Endothelial cell (in vitro differentiated cells): ENCODE measurements at regions not wholly inside any gene's neighbourhood (a gene's known extent, or its start where the extent isn't known, plus 50 kb on each side); places are given as distances from the start of the nearest gene placed in this dataset.

Experiments
- DNase-seq: peaks from one replicate; pipeline ENCODE4 v3.0.0; 2021; ENCODE audit warnings: low spot score
- H3K27ac Mint-ChIP-seq: one replicate; pipeline ENCODE4 v1.8.0; 2021; ENCODE audit warnings: mixed read lengths, inconsistent platforms; ENCODE audit not compliant: unreplicated experiment
- H3K27me3 Mint-ChIP-seq: one replicate; pipeline ENCODE4 v1.8.0; 2021; ENCODE audit warnings: mild to moderate bottlenecking, moderate library complexity, mixed read lengths, inconsistent platforms; ENCODE audit not compliant: unreplicated experiment
- H3K36me3 Mint-ChIP-seq: one replicate; pipeline ENCODE4 v1.8.0; 2021; ENCODE audit warnings: mild to moderate bottlenecking, low read depth, mixed read lengths, inconsistent platforms; ENCODE audit not compliant: unreplicated experiment
- H3K4me1 Mint-ChIP-seq: one replicate; pipeline ENCODE4 v1.8.0; 2021; ENCODE audit warnings: mild to moderate bottlenecking, mixed read lengths, inconsistent platforms; ENCODE audit not compliant: unreplicated experiment
- H3K4me3 Mint-ChIP-seq: one replicate; pipeline ENCODE4 v1.8.0; 2021; ENCODE audit warnings: mild to moderate bottlenecking, mixed read lengths, inconsistent platforms; ENCODE audit not compliant: unreplicated experiment
- H3K9me3 Mint-ChIP-seq: one replicate; pipeline ENCODE4 v1.8.0; 2021; ENCODE audit warnings: mixed read lengths, inconsistent platforms; ENCODE audit not compliant: unreplicated experiment
- TF ChIP-seq, protein P1 (sequence below): fragments of 200-600 bp; sonication (generic); IDR thresholded peaks from one replicate; pipeline ENCODE4 v1.5.0; 2021; ENCODE audit warnings: antibody characterized with exemption; ENCODE audit not compliant: unreplicated experiment

DNA sequence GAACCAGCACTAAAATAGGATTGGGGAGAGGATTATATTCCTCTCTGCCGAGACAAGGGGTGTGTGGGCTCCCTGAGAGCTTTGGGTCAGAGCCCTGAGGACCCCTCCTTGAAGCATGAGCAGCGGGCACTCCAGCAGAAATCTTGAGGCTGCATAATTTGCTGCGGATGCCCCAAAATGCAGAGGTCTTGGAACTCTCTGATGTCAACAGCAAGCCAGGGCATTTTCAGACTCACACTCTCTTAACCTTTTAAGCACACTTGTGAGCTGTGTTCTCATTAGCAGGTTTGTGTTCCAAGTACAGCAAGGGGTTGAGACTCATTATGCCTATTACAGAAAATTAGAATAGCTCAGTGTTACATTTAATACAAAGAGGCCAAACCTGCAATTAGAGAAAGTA is 513.0 kb upstream of the ADAMTS16 start:
- no peaks in the 10 kb centered on the region for H3K27me3 Mint-ChIP-seq
- TF ChIP-seq, protein P1, sequence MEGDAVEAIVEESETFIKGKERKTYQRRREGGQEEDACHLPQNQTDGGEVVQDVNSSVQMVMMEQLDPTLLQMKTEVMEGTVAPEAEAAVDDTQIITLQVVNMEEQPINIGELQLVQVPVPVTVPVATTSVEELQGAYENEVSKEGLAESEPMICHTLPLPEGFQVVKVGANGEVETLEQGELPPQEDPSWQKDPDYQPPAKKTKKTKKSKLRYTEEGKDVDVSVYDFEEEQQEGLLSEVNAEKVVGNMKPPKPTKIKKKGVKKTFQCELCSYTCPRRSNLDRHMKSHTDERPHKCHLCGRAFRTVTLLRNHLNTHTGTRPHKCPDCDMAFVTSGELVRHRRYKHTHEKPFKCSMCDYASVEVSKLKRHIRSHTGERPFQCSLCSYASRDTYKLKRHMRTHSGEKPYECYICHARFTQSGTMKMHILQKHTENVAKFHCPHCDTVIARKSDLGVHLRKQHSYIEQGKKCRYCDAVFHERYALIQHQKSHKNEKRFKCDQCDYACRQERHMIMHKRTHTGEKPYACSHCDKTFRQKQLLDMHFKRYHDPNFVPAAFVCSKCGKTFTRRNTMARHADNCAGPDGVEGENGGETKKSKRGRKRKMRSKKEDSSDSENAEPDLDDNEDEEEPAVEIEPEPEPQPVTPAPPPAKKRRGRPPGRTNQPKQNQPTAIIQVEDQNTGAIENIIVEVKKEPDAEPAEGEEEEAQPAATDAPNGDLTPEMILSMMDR: no peak
- DNase-seq: no peak
- H3K27ac Mint-ChIP-seq: no peak overlapping the region
- peaks cover 2% of the 10 kb centered on the region for H3K4me1 Mint-ChIP-seq
- no peak overlapping the region for H3K4me3 Mint-ChIP-seq
- H3K36me3 Mint-ChIP-seq: no peaks in the 10 kb centered on the region
- H3K9me3 Mint-ChIP-seq: no peaks in the 10 kb centered on the region

- Mint-ChIP-seq H3K4me1 (peaks cover 2% of the 10 kb centered on the region), H3K27ac (no peak overlapping the region), H3K4me3 (no peak overlapping the region), H3K36me3 (no peaks in the 10 kb centered on the region), H3K9me3 (no peaks in the 10 kb centered on the region), H3K27me3 (no peaks in the 10 kb centered on the region)
- no peak for DNase-seq
- TF ChIP-seq, protein P1: no peak
Observed at GRCh38 chr5:4627929-4628328, 512.2 kb upstream of the ADAMTS16 start.

GRCh38 chr5:4628645-4629385 is 511.3 kb upstream of the ADAMTS16 start:
- H3K36me3 Mint-ChIP-seq: no peaks in the 10 kb centered on the region
- no peaks in the 10 kb centered on the region for H3K9me3 Mint-ChIP-seq
- no peak overlapping the region for H3K27ac Mint-ChIP-seq
- H3K27me3 Mint-ChIP-seq: no peaks in the 10 kb centered on the region
- no peak overlapping the region for H3K4me3 Mint-ChIP-seq
- no peak for DNase-seq
- TF ChIP-seq, protein P1: no peak
- peaks cover 2% of the 10 kb centered on the region for H3K4me1 Mint-ChIP-seq

GRCh38 chr5:4630031-4630430 is 510.1 kb upstream of the ADAMTS16 start:
- Mint-ChIP-seq H3K36me3 (no peaks in the 10 kb centered on the region), H3K4me3 (no peak overlapping the region), H3K27ac (no peak overlapping the region), H3K9me3 (no peaks in the 10 kb centered on the region), H3K27me3 (no peaks in the 10 kb centered on the region), H3K4me1 (peaks cover 2% of the 10 kb centered on the region)
- TF ChIP-seq, protein P1: no peak
- DNase-seq: no peak

DNA sequence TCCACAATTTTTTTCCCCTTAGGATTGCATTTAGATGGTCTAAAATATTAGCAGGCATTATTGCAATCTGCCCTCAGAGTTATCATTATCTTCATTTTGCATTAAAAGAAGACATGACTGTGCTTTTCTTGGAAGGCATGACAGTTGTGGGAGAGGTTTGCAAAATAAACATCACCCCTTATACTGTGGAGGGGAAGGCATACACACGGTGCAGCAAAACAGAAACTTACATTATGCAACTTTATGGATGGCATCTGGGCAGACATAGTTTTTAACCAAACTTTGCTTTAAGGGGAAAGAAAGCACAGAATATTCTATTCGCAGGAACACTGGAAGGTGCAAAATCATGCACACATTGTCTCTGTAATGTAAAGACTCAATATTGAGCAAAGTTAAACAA is 505.8 kb upstream of the ADAMTS16 start:
- H3K4me1 Mint-ChIP-seq: no peaks in the 10 kb centered on the region
- no peak overlapping the region for H3K4me3 Mint-ChIP-seq
- no peak for DNase-seq
- no peak overlapping the region for H3K27ac Mint-ChIP-seq
- TF ChIP-seq, protein P1: no peak
- no peaks in the 10 kb centered on the region for H3K27me3 Mint-ChIP-seq
- no peaks in the 10 kb centered on the region for H3K9me3 Mint-ChIP-seq
- H3K36me3 Mint-ChIP-seq: no peaks in the 10 kb centered on the region
